ENCODE measurements at regions not wholly inside any gene's neighbourhood (a gene's known extent, or its start where the extent isn't known, plus 50 kb on each side); places are given as distances from the start of the nearest gene placed in this dataset.

DNA sequence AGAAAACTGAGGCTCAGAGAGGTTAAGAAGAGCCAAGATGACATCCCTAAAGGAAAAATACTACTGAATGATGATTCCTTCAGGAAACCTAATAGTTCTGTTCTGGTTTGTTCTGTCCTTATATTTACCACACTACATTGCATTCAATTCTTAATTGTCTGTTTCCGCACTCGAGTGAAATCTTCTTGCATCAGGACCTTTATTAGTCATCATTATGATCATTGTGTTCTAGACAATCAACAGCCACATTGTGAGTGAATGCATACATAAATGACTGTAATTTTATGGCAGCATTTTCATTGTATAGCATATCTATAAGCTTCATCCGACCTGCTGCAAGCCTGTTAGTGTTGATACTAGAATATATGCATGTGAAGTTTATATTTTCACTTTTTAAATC, 156.7 kb upstream of the FAM241A start:
- TF ChIP-seq, protein P1, sequence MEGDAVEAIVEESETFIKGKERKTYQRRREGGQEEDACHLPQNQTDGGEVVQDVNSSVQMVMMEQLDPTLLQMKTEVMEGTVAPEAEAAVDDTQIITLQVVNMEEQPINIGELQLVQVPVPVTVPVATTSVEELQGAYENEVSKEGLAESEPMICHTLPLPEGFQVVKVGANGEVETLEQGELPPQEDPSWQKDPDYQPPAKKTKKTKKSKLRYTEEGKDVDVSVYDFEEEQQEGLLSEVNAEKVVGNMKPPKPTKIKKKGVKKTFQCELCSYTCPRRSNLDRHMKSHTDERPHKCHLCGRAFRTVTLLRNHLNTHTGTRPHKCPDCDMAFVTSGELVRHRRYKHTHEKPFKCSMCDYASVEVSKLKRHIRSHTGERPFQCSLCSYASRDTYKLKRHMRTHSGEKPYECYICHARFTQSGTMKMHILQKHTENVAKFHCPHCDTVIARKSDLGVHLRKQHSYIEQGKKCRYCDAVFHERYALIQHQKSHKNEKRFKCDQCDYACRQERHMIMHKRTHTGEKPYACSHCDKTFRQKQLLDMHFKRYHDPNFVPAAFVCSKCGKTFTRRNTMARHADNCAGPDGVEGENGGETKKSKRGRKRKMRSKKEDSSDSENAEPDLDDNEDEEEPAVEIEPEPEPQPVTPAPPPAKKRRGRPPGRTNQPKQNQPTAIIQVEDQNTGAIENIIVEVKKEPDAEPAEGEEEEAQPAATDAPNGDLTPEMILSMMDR (IDR thresholded peaks at IDR 0.05; ENCODE audit: low read depth, low read length): no peak
- H3K4me3 ChIP-seq (ENCODE audit: low read depth, low read length): no peak overlapping the region

DNA sequence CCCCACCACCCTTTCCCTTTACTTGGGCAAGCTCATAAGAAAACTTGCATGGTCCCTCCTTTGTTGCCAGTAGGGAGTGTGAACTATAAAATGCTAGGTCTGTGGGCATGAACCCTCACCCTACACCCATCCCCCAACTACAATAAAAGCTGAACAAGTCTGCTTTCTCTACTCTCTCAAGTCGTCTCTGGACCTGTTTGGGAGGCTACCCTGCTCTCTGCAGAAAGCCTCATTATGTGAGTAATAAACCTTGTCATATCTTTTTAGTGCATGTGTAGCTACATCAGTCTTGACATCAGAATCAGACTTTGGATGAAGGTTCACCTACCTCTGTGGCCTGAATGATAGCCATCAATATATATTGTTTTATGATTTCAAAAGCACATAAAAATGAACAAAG, 155.4 kb upstream of the FAM241A start:
- TF ChIP-seq, protein P1 (IDR thresholded peaks at IDR 0.05; ENCODE audit: low read depth, low read length): no peak
- H3K4me3 ChIP-seq (ENCODE audit: low read depth, low read length): no peak overlapping the region

DNA sequence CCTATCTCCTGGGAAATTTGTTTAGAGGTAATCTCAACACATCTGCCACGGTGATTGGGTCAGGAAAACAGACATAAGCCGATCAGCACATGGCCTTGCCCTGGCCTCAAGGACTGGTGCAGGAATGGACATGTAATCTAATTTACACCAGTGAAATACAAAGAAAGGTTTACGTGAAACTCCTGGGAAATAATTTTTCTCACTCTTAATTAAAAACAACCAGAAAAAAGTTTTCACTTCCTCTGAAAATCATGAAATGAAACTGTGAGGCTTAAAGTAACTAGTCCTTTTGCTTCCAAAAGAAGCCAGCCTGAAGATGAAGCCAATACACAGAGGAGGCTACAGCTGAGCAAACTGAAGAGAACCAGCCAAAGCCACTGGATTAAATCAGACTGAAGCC, 154.1 kb upstream of the FAM241A start:
- TF ChIP-seq, protein P1 (IDR thresholded peaks at IDR 0.05; ENCODE audit: low read depth, low read length): no peak
- H3K4me3 ChIP-seq (ENCODE audit: low read depth, low read length): no peak overlapping the region

DNA sequence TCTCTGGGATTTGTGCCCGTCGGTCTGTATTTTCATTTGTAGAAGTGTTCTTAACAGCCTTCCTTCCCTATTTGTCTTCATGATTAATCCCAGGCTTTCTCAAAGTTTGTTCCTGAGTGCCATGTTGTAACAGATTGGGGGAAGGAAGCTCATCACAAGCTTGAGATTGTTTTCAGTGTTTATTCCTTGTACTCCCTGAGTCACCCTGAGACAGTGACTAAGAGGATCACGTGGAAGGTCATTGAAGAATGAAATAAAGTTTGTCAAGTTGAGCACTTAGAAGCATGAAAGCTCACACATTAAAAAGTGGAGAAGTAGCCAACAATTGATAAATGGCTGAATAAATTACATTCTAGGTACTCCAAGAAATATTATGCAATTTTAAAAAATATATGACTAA, 153.5 kb upstream of the FAM241A start:
- no peak overlapping the region for H3K4me3 ChIP-seq (ENCODE audit: low read depth, low read length)
- TF ChIP-seq, protein P1 (IDR thresholded peaks at IDR 0.05; ENCODE audit: low read depth, low read length): no peak

DNA sequence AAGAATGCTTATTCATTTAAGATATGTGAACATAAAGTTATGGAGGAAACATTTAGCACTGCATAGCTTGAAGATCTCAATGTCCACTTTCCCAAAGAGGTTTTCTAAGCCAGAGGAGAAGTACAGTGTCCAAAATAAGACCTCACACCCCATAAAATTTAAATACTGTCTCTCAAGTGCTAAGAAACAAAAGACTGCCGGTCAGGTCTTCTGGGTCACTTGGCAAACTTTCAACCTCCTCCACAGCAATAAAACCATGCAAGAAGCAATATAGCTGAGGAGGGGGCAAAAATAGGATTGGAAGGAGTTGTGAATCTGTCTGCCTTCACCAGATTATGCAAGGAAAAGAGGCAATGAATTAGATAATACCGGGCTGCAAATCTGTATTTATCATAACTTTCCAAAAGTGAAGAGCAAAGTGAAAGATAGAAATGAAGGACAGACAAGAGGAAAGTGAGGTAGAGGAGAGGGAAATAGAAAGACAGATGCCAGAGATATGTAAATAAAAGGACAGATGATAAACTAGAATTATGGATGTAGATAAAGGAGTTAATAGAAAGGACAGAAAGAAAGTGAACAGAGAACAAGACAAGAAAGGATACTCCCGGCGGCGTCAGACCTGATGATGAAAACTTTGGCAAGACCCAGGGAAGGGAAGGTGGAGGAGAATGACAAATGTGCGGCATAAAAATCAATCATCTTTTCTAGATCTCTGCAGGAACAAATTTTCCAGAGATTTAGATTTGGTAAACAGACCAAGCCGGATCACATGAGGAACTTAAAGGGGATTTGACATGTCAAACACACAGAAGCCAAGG, 152.7 kb upstream of the FAM241A start:
- TF ChIP-seq, protein P1 (IDR thresholded peaks at IDR 0.05; ENCODE audit: low read depth, low read length): no peak
- H3K4me3 ChIP-seq (ENCODE audit: low read depth, low read length): no peak overlapping the region

DNA sequence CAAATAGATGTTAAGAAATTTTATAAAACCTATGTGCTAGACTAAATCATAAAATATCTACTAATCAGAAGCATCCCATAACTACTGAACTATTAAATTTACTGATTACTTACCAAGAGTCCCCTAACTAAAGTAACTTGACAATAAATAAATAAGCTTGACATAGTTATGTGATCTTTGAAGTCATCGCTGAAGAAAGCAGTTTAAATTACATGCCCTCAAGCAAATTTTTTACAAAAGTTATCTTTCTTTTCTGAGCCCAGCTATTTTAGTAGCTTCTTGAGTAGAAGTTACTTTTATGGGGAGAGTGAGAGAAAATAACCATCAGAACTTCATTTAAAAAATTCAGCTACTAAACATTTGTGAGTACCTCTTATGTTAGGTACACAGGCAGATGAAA, 150.9 kb upstream of the FAM241A start:
- no peak overlapping the region for H3K4me3 ChIP-seq (ENCODE audit: low read depth, low read length)
- TF ChIP-seq, protein P1 (IDR thresholded peaks at IDR 0.05; ENCODE audit: low read depth, low read length): no peak

DNA sequence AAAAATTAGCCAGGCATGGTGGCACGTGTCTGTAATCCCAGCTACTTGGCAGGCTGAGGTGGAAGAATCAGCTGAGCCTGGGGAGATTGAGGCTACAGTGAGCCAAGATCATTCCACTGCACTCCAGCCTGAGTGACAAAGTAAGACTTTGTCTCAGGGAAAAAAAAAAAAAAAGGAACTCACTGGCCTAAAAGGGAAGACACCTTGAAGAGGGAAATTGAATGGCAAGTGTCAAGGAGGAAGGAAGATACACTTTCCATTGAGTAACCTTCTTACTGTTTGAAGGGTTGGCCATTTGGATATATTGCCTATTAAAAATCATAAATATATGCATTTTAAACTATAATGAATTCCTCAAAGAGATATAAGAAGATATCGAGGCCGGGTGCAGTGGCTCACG, 147.5 kb upstream of the FAM241A start:
- no peak overlapping the region for H3K4me3 ChIP-seq (ENCODE audit: low read depth, low read length)
- TF ChIP-seq, protein P1 (IDR thresholded peaks at IDR 0.05; ENCODE audit: low read depth, low read length): no peak
